HG02970 (cell line): ENCODE measurements at regions not wholly inside any gene's neighbourhood (a gene's known extent, or its start where the extent isn't known, plus 50 kb on each side); places are given as distances from the start of the nearest gene placed in this dataset.

Experiments
- ATAC-seq: cut with Tn5 transposase; IDR thresholded peaks from one replicate; pipeline ENCODE4 v1.9.1; 2021; ENCODE audit warnings: mild to moderate bottlenecking, moderate library complexity, moderate number of reproducible peaks; ENCODE audit not compliant: unreplicated experiment, low FRiP score

GRCh38 chr12:75908961-75909605 lies 122.5 kb downstream of the PHLDA1 start:
- ATAC-seq, result no peak

GRCh38 chr12:75905922-75906321 lies 125.7 kb downstream of the PHLDA1 start:
- no peak for ATAC-seq

GRCh38 chr12:75900781-75901254 lies 130.8 kb downstream of the PHLDA1 start:
- no peak for ATAC-seq

- ATAC-seq, result no peak
These were observed 131.3 kb downstream of the PHLDA1 start for GRCh38 chr12:75900226-75900625.

- no peak for ATAC-seq
These were observed 136.4 kb downstream of the PHLDA1 start for GRCh38 chr12:75894965-75895754.

- no peak for ATAC-seq
These were observed 137.8 kb downstream of the PHLDA1 start for GRCh38 chr12:75893765-75894164.

GRCh38 chr12:75892731-75893408 lies 138.7 kb downstream of the PHLDA1 start:
- no peak for ATAC-seq

- no peak for ATAC-seq
These were observed 140.5 kb downstream of the PHLDA1 start for GRCh38 chr12:75891072-75891471.

- ATAC-seq, result no peak
These were observed 140.9 kb downstream of the PHLDA1 start for GRCh38 chr12:75890660-75891059.

GRCh38 chr12:75890141-75890540 lies 141.4 kb downstream of the PHLDA1 start:
- no peak for ATAC-seq

- ATAC-seq, result no peak
These were observed 142.5 kb downstream of the PHLDA1 start for GRCh38 chr12:75888874-75889613.

- no peak for ATAC-seq
These were observed 143.2 kb downstream of the PHLDA1 start for GRCh38 chr12:75888399-75888798.

- no peak for ATAC-seq
These were observed 143.6 kb downstream of the PHLDA1 start for GRCh38 chr12:75887979-75888378.

- ATAC-seq, result no peak
These were observed 147.1 kb downstream of the PHLDA1 start for GRCh38 chr12:75884465-75884985.

GRCh38 chr12:75883241-75883640 lies 148.3 kb downstream of the PHLDA1 start:
- no peak for ATAC-seq

GRCh38 chr12:75882421-75882820 lies 149.2 kb downstream of the PHLDA1 start:
- ATAC-seq, result no peak

- no peak for ATAC-seq
These were observed 149.7 kb downstream of the PHLDA1 start for GRCh38 chr12:75881920-75882319.

GRCh38 chr12:75877763-75878621 lies 153.6 kb downstream of the PHLDA1 start:
- no peak for ATAC-seq
